Liver (tissue), 8 donors: ENCODE measurements at regions not wholly inside any gene's neighbourhood (a gene's known extent, or its start where the extent isn't known, plus 50 kb on each side); places are given as distances from the start of the nearest gene placed in this dataset.

Source experiments
- DNase-seq: peaks from one replicate; pipeline ENCODE4 v3.0.0-alpha.2; 2017; ENCODE audit warnings: low spot score
- H3K27ac ChIP-seq, 2 donors: one replicate each; pipeline ENCODE4 v1.7.0; 2013; ENCODE audit warnings: inconsistent platforms in 2 of 2, low read length in 2 of 2, control low read depth in 1 of 2, low read depth in 1 of 2, mild to moderate bottlenecking in 1 of 2
- H3K27me3 ChIP-seq, 4 donors: one replicate each; pipeline versions ENCODE4 v1.6.1 to v1.7.0; 2013; ENCODE audit warnings: low read length in 3 of 4, inconsistent platforms in 1 of 4, mild to moderate bottlenecking in 1 of 4, moderate library complexity in 1 of 4; ENCODE audit not compliant: control insufficient read depth in 4 of 4, insufficient read depth in 4 of 4
- H3K36me3 ChIP-seq, 4 donors: one replicate each; pipeline versions ENCODE4 v1.6.1 to v1.7.0; 2013; ENCODE audit warnings: low read length in 3 of 4, mild to moderate bottlenecking in 3 of 4, low read depth in 1 of 4, moderate library complexity in 1 of 4; ENCODE audit not compliant: control insufficient read depth in 4 of 4, insufficient read depth in 3 of 4
- H3K4me1 ChIP-seq, 4 donors: one replicate each; pipeline versions ENCODE4 v1.6.1 to v1.7.0; 2013; ENCODE audit warnings: low read length in 3 of 4, mild to moderate bottlenecking in 3 of 4, moderate library complexity in 1 of 4; ENCODE audit not compliant: control insufficient read depth in 4 of 4, insufficient read depth in 4 of 4
- H3K4me3 ChIP-seq, 3 donors: one replicate each; pipeline versions ENCODE4 v1.6.1 to v1.7.0; 2013; ENCODE audit warnings: low read length in 3 of 3, control low read depth in 1 of 3, low read depth in 1 of 3, mild to moderate bottlenecking in 1 of 3
- H3K9ac ChIP-seq, 2 donors: one replicate each; pipeline ENCODE4 v1.7.0; 2013; ENCODE audit warnings: low read length in 2 of 2, mild to moderate bottlenecking in 2 of 2, moderate library complexity in 2 of 2, control low read depth in 1 of 2, low read depth in 1 of 2
- H3K9me3 ChIP-seq, 4 donors: one replicate each; pipeline versions ENCODE4 v1.6.1 to v1.7.0; 2013; ENCODE audit warnings: low read length in 3 of 4; ENCODE audit not compliant: control insufficient read depth in 4 of 4
- ATF3 ChIP-seq: IDR thresholded peaks from 2 replicates; pipeline ENCODE4 v1.6.1; 2016; ENCODE audit warnings: antibody characterized with exemption
- CTCF ChIP-seq: fragments of 150-350 bp; IDR thresholded peaks from 2 replicates; pipeline ENCODE4 v1.5.1; 2017; ENCODE audit warnings: improper control_type of control experiment, low read depth, low read length; ENCODE audit not compliant: missing input control
- EGR1 ChIP-seq, 2 donors: IDR thresholded peaks; 2 replicates each; pipeline ENCODE4 v1.6.1; 2016 to 2018; ENCODE audit warnings: antibody characterized with exemption in 2 of 2, low read depth in 2 of 2
- FOXA2 ChIP-seq: IDR thresholded peaks from 2 replicates; pipeline ENCODE4 v1.6.1; 2016; ENCODE audit warnings: antibody characterized with exemption
- GABPA ChIP-seq, 2 donors: IDR thresholded peaks in 1 of 2; conservative IDR thresholded peaks in 1 of 2; 2 replicates each; pipeline ENCODE4 v1.6.1; 2016; ENCODE audit warnings: antibody characterized with exemption in 2 of 2, mild to moderate bottlenecking in 1 of 2, moderate library complexity in 1 of 2
- HNF4G ChIP-seq: IDR thresholded peaks from 2 replicates; pipeline ENCODE4 v1.6.1; 2016; ENCODE audit warnings: antibody characterized with exemption
- JUND ChIP-seq, 2 donors: IDR thresholded peaks; 2 replicates each; pipeline ENCODE4 v1.6.1; 2016; ENCODE audit warnings: antibody characterized with exemption in 2 of 2
- NR2F2 ChIP-seq: IDR thresholded peaks from 2 replicates; pipeline ENCODE4 v1.6.1; 2016; ENCODE audit warnings: antibody characterized with exemption
- RAD21 ChIP-seq, 2 donors: IDR thresholded peaks; 2 replicates each; pipeline ENCODE4 v1.6.1; 2016; ENCODE audit warnings: antibody characterized with exemption in 2 of 2, mild to moderate bottlenecking in 2 of 2
- RXRA ChIP-seq, 2 donors: IDR thresholded peaks; 2 replicates each; pipeline ENCODE4 v1.6.1; 2017 to 2018; ENCODE audit warnings: antibody characterized with exemption in 2 of 2, mild to moderate bottlenecking in 1 of 2
- SP1 ChIP-seq: IDR thresholded peaks from 2 replicates; pipeline ENCODE4 v1.6.1; 2018; ENCODE audit warnings: antibody characterized with exemption, mild to moderate bottlenecking
- TAF1 ChIP-seq: conservative IDR thresholded peaks from 2 replicates; pipeline ENCODE4 v1.6.1; 2016; ENCODE audit warnings: antibody characterized with exemption, mild to moderate bottlenecking
- YY1 ChIP-seq: IDR thresholded peaks from 2 replicates; pipeline ENCODE4 v1.6.1; 2016; ENCODE audit warnings: antibody characterized with exemption, mild to moderate bottlenecking
- WGBS: extraction: QIAGEN DNeasy Blood & Tissue Kit; methylation state at CpG from one replicate; pipeline ENCODE4 v1.1.7; 2013; 5-methylcytosine and 5-hydroxymethylcytosine counted together
- TF ChIP-seq, protein P1 (sequence below): IDR thresholded peaks from 2 replicates; pipeline ENCODE4 v1.6.1; 2016; ENCODE audit warnings: antibody characterized with exemption
- TF ChIP-seq, protein P2 (sequence below): IDR thresholded peaks from 2 replicates; pipeline ENCODE4 v1.6.1; 2016; ENCODE audit warnings: antibody characterized with exemption, mild to moderate bottlenecking
- donor health status: healthy.
- donor health status: healthy.
- donor health status: healthy.
- donor health status: healthy.
- donor health status: healthy.

GRCh38 chr7:9200626-9201025, 767.2 kb downstream of the NXPH1 start:
- Histone ChIP-seq H3K9me3 (no peaks in the 10 kb centered on the region), H3K36me3 (no peaks in the 10 kb centered on the region), H3K27ac (no peak overlapping the region), H3K27me3 (no peaks in the 10 kb centered on the region), H3K9ac (no peak overlapping the region), H3K4me1 (no peaks in the 10 kb centered on the region), H3K4me3 (no peak overlapping the region)
- no peak for DNase-seq
- 84% methylated on average over 4 of the region's 4 CpGs for WGBS
- no peak for TF ChIP-seq NR2F2
- TF ChIP-seq, protein P1, sequence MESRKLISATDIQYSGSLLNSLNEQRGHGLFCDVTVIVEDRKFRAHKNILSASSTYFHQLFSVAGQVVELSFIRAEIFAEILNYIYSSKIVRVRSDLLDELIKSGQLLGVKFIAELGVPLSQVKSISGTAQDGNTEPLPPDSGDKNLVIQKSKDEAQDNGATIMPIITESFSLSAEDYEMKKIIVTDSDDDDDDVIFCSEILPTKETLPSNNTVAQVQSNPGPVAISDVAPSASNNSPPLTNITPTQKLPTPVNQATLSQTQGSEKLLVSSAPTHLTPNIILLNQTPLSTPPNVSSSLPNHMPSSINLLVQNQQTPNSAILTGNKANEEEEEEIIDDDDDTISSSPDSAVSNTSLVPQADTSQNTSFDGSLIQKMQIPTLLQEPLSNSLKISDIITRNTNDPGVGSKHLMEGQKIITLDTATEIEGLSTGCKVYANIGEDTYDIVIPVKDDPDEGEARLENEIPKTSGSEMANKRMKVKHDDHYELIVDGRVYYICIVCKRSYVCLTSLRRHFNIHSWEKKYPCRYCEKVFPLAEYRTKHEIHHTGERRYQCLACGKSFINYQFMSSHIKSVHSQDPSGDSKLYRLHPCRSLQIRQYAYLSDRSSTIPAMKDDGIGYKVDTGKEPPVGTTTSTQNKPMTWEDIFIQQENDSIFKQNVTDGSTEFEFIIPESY, result no peak
- TF ChIP-seq RXRA (IDR thresholded peaks at IDR 0.05), result no peak
- TF ChIP-seq YY1, result no peak
- no peak for TF ChIP-seq EGR1 (IDR thresholded peaks at IDR 0.05; ENCODE audit: low read depth in 2 of 2)
- no peak for TF ChIP-seq RAD21 (IDR thresholded peaks at IDR 0.05)
- TF ChIP-seq, protein P2, sequence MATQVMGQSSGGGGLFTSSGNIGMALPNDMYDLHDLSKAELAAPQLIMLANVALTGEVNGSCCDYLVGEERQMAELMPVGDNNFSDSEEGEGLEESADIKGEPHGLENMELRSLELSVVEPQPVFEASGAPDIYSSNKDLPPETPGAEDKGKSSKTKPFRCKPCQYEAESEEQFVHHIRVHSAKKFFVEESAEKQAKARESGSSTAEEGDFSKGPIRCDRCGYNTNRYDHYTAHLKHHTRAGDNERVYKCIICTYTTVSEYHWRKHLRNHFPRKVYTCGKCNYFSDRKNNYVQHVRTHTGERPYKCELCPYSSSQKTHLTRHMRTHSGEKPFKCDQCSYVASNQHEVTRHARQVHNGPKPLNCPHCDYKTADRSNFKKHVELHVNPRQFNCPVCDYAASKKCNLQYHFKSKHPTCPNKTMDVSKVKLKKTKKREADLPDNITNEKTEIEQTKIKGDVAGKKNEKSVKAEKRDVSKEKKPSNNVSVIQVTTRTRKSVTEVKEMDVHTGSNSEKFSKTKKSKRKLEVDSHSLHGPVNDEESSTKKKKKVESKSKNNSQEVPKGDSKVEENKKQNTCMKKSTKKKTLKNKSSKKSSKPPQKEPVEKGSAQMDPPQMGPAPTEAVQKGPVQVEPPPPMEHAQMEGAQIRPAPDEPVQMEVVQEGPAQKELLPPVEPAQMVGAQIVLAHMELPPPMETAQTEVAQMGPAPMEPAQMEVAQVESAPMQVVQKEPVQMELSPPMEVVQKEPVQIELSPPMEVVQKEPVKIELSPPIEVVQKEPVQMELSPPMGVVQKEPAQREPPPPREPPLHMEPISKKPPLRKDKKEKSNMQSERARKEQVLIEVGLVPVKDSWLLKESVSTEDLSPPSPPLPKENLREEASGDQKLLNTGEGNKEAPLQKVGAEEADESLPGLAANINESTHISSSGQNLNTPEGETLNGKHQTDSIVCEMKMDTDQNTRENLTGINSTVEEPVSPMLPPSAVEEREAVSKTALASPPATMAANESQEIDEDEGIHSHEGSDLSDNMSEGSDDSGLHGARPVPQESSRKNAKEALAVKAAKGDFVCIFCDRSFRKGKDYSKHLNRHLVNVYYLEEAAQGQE, result no peak
- TF ChIP-seq HNF4G, result no peak
- TF ChIP-seq TAF1, result no peak
- TF ChIP-seq CTCF, result no peak
- TF ChIP-seq GABPA (IDR thresholded peaks at IDR 0.05 in 1 of 2, conservative IDR thresholded peaks at IDR 0.05 in 1 of 2), result no peak
- no peak for TF ChIP-seq JUND (IDR thresholded peaks at IDR 0.05)

DNA sequence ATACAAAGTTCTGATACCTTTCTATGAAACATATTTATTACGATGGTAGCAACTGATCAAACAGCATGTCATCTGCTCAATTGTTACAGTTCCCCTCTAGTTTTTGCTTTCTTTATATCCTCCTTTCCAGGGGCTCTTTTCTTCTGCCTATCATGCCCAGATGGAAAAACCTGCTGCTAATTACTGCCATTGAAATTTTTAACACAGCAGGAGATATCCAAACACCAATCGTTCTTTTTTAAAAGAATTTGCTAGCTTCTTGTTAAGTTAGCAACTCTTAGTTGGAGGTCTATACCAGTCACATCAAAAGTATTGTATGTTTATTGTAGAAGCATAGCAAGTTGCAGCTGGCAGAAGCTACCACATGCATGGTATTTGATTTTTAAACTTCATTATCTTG, 768.5 kb downstream of the NXPH1 start:
- H3K36me3 ChIP-seq, result no peaks in the 10 kb centered on the region
- H3K9me3 ChIP-seq, result no peaks in the 10 kb centered on the region
- no peaks in the 10 kb centered on the region for H3K27me3 ChIP-seq
- DNase-seq, result no peak
- H3K27ac ChIP-seq, result no peak overlapping the region
- H3K4me3 ChIP-seq, result no peak overlapping the region
- H3K9ac ChIP-seq, result no peak overlapping the region
- H3K4me1 ChIP-seq, result no peaks in the 10 kb centered on the region
- no peak for TF ChIP-seq TAF1
- TF ChIP-seq JUND (IDR thresholded peaks at IDR 0.05), result no peak
- TF ChIP-seq HNF4G, result no peak
- no peak for TF ChIP-seq NR2F2
- no peak for TF ChIP-seq EGR1 (IDR thresholded peaks at IDR 0.05; ENCODE audit: low read depth in 2 of 2)
- no peak for TF ChIP-seq GABPA (IDR thresholded peaks at IDR 0.05 in 1 of 2, conservative IDR thresholded peaks at IDR 0.05 in 1 of 2)
- TF ChIP-seq YY1, result no peak
- TF ChIP-seq, protein P1, result no peak
- no peak for TF ChIP-seq ATF3
- TF ChIP-seq SP1, result no peak
- no peak for TF ChIP-seq FOXA2
- WGBS, result 42% methylated on average over 2 of the region's 2 CpGs
